ENCODE measurements at regions not wholly inside any gene's neighbourhood (a gene's known extent, or its start where the extent isn't known, plus 50 kb on each side); places are given as distances from the start of the nearest gene placed in this dataset.
"Not testable (repeated sequence)": the region's sequence is repeated elsewhere in the genome, so short reads cannot be mapped to it uniquely, and the experiment has no call there.

- no peak for TF ChIP-seq JUND (IDR thresholded peaks at IDR 0.05; ENCODE audit: low read depth)
- DNase-seq (ENCODE audit: low read depth in 1 of 2, low spot score in 1 of 2), result no peak
These were observed 356.2 kb downstream of the NPR3 start for GRCh38 chr5:33067291-33067690.

DNA sequence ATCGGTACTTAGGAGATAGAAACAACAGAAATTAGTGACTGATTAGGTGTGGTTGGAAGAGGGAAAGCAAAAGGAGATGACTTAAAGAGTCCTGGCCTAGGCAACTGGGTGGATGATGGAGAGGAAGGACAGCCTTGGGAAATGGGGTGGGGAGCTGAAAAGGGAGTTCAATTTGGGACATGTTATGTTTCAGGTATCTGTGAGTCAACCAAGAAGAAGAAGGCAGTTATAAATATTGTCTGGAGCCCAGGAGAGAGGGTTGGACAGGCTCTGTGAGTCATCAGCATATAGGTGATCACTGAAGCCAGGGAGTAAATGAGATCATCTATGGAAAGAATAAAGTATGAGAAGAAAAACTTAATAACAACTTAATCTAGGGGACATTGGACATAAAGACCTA, 357.7 kb downstream of the NPR3 start:
- no peak for DNase-seq (ENCODE audit: low read depth in 1 of 2, low spot score in 1 of 2)
- TF ChIP-seq JUND (IDR thresholded peaks at IDR 0.05; ENCODE audit: low read depth), result no peak
- in situ Hi-C loops (cut with HindIII; ENCODE audit: low pct_unique_long_range_greater_than_20kb, low sequenced_read_pairs), result no loop called here

More at GRCh38 chr5:33067291-33067690, 356.2 kb downstream of the NPR3 start:
- in situ Hi-C loops (cut with HindIII; ENCODE audit: low pct_unique_long_range_greater_than_20kb, low sequenced_read_pairs), result no loop called here

GRCh38 chr5:33072296-33072695, 361.2 kb downstream of the NPR3 start:
- in situ Hi-C loops (cut with HindIII; ENCODE audit: low pct_unique_long_range_greater_than_20kb, low sequenced_read_pairs), result no loop called here
- no peak for TF ChIP-seq JUND (IDR thresholded peaks at IDR 0.05; ENCODE audit: low read depth)
- DNase-seq (ENCODE audit: low read depth in 1 of 2, low spot score in 1 of 2), result no peak

- TF ChIP-seq JUND (IDR thresholded peaks at IDR 0.05; ENCODE audit: low read depth), result no peak
- in situ Hi-C loops (cut with HindIII; ENCODE audit: low pct_unique_long_range_greater_than_20kb, low sequenced_read_pairs), result no loop called here
- DNase-seq (ENCODE audit: low read depth in 1 of 2, low spot score in 1 of 2), result no peak
These were observed 361.6 kb downstream of the NPR3 start for GRCh38 chr5:33072726-33073125.

DNA sequence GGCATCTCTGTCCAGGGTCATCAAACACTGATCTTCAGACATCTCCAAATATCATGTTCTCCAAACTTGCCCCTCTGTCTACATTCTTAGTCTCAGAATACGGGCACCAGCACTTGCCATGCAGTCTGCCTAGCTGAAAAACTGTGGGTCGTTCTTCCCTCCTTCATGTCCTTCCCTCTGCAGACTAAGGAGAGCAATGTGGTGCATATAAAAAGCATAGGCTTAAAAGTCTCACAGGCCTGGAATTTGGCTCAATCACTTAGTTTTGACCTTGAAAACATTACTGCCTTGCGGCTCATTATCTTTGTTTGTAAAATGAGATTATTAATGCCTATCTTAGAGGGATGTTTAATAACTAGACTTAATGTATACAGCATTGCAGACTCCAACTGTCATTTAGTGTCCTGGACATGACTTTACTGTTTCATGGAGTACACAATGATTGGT, 362.8 kb downstream of the NPR3 start:
- in situ Hi-C loops (cut with HindIII; ENCODE audit: low pct_unique_long_range_greater_than_20kb, low sequenced_read_pairs), result no loop called here
- DNase-seq (ENCODE audit: low read depth in 1 of 2, low spot score in 1 of 2), result no peak
- TF ChIP-seq JUND (IDR thresholded peaks at IDR 0.05; ENCODE audit: low read depth), result no peak

DNA sequence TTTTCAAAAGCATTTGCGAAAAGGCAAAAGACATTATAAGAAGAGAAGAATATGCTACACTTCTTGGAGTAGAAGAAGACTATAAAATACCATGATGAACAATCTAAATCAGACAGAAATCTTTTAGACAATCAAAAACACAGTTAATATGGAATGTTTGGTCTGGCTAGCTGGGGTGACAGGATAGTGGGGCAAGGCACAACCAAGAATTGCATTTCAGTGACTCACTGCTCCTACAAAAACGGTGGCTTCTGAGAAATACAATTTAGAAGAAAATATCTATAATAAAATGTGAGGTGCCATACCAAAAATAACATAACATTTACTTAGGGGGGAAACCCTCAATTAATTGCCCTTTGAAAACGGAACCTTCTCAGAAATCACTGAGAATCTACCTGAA, 363.4 kb downstream of the NPR3 start:
- no peak for DNase-seq (ENCODE audit: low read depth in 1 of 2, low spot score in 1 of 2)
- TF ChIP-seq JUND (IDR thresholded peaks at IDR 0.05; ENCODE audit: low read depth), result no peak
- in situ Hi-C loops (cut with HindIII; ENCODE audit: low pct_unique_long_range_greater_than_20kb, low sequenced_read_pairs), result no loop called here

- DNase-seq (ENCODE audit: low read depth in 1 of 2, low spot score in 1 of 2), result no peak
- in situ Hi-C loops (cut with HindIII; ENCODE audit: low pct_unique_long_range_greater_than_20kb, low sequenced_read_pairs), result no loop called here
- no peak for TF ChIP-seq JUND (IDR thresholded peaks at IDR 0.05; ENCODE audit: low read depth)
These were observed 364.6 kb downstream of the NPR3 start for GRCh38 chr5:33075731-33076130.

GRCh38 chr5:33079548-33079947, 361.2 kb upstream of the TARS1 start:
- no peak for DNase-seq (ENCODE audit: low read depth in 1 of 2, low spot score in 1 of 2)
- in situ Hi-C loops (cut with HindIII; ENCODE audit: low pct_unique_long_range_greater_than_20kb, low sequenced_read_pairs), result no loop called here
- no peak for TF ChIP-seq JUND (IDR thresholded peaks at IDR 0.05; ENCODE audit: low read depth)

GRCh38 chr5:33080287-33080686, 360.5 kb upstream of the TARS1 start:
- no peak for TF ChIP-seq JUND (IDR thresholded peaks at IDR 0.05; ENCODE audit: low read depth)
- DNase-seq (ENCODE audit: low read depth in 1 of 2, low spot score in 1 of 2), result no peak
- in situ Hi-C loops (cut with HindIII; ENCODE audit: low pct_unique_long_range_greater_than_20kb, low sequenced_read_pairs), result no loop called here

DNA sequence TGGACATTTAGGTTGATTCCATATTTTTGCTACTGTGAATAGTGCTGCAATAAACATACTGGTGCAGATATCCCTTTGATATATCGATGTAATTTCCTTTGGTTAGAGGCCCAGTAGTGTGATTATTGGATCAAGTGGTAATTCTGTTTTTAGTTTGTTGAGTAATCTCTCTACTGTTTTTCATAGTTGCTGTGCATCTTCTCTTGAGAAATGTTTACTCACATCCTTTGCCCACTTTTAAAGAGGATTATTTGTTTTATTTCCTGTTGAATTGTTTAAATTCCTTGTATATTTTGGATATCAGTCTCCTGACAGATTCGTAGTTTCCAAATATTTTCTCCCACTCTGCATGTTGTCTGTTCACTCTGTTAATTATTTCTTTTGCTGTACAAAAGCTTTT, 352.6 kb upstream of the TARS1 start:
- TF ChIP-seq JUND (IDR thresholded peaks at IDR 0.05; ENCODE audit: low read depth), result no peak
- no peak for DNase-seq (ENCODE audit: low read depth in 1 of 2, low spot score in 1 of 2)
- in situ Hi-C loops (cut with HindIII; ENCODE audit: low pct_unique_long_range_greater_than_20kb, low sequenced_read_pairs), result no loop called here

DNA sequence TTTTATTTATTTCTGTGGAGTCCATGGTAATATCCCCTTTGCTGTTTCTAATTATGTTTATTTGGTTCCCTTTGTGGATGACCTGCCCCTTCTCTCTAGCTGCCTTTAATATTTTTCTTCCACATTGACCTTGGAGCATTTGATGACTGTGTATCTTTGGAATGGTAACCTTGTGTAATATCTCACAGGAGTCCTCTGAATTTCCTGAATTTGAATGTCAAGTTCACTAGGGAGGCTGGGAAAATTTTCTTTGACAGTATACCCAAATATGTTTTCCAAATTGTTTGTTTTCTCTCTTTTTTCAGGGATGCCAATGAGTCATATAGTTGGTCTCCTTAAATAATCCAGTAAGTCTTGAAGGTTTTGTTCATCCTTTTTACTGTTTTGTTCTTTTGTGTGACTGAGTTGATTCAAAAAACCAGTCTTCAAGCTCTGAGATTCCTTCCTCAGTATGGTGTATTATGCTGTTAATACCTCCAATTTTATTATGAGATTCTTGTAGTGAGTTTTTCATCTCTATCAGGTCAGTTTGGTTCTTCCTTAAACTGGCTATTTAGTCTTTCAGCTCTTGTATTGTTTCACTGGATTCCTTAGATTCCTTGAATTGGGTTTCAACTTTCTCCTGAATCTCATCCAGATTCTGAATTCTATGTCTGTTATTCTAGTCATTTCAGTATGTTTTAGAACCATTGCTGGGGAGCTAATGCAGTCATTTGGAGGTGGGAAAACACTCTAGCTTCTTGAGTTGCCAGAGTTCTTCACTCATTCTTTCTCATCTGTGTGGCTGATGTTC, 349.0 kb upstream of the TARS1 start:
- TF ChIP-seq JUND (IDR thresholded peaks at IDR 0.05; ENCODE audit: low read depth), result no peak
- DNase-seq (ENCODE audit: low read depth in 1 of 2, low spot score in 1 of 2), result no peak
- in situ Hi-C loops (cut with HindIII; ENCODE audit: low pct_unique_long_range_greater_than_20kb, low sequenced_read_pairs), result no loop called here

GRCh38 chr5:33092719-33093118, 348.0 kb upstream of the TARS1 start:
- in situ Hi-C loops (cut with HindIII; ENCODE audit: low pct_unique_long_range_greater_than_20kb, low sequenced_read_pairs), result no loop called here
- no peak for TF ChIP-seq JUND (IDR thresholded peaks at IDR 0.05; ENCODE audit: low read depth)
- DNase-seq (ENCODE audit: low read depth in 1 of 2, low spot score in 1 of 2), result no peak

- DNase-seq (ENCODE audit: low read depth in 1 of 2, low spot score in 1 of 2), result no peak
- TF ChIP-seq JUND (IDR thresholded peaks at IDR 0.05; ENCODE audit: low read depth), result no peak
- in situ Hi-C loops (cut with HindIII; ENCODE audit: low pct_unique_long_range_greater_than_20kb, low sequenced_read_pairs), result no loop called here
These were observed 338.2 kb upstream of the TARS1 start for GRCh38 chr5:33102551-33102950.

GRCh38 chr5:33105521-33105941, 335.2 kb upstream of the TARS1 start:
- no peak for TF ChIP-seq JUND (IDR thresholded peaks at IDR 0.05; ENCODE audit: low read depth)
- in situ Hi-C loops (cut with HindIII; ENCODE audit: low pct_unique_long_range_greater_than_20kb, low sequenced_read_pairs), result no loop called here
- DNase-seq (ENCODE audit: low read depth in 1 of 2, low spot score in 1 of 2), result no peak

DNA sequence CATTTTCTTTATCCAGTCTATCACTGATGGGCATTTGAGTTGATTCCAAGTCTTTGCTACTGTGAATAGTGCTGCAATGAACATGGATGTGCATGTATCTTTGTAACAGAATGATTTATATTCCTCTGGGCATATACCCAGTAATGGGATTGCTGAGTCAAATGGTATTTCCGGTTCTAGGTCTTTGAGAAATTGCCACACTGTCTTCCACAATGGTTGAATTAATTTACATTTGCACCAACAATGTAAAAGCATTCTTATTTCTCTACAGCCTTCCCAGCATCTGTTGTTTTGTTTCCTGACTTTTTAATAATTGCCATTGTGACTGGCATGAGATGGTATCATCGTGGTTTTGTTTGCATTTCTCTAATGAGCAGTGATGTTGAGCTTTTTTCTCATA, 330.3 kb upstream of the TARS1 start:
- in situ Hi-C loops (cut with HindIII; ENCODE audit: low pct_unique_long_range_greater_than_20kb, low sequenced_read_pairs), result not testable (repeated sequence)

More for the DNA sequence above, 330.3 kb upstream of the TARS1 start:
- DNase-seq (ENCODE audit: low read depth in 1 of 2, low spot score in 1 of 2), result not testable (repeated sequence)
